HG03159 (cell line): ENCODE measurements at regions not wholly inside any gene's neighbourhood (a gene's known extent, or its start where the extent isn't known, plus 50 kb on each side); places are given as distances from the start of the nearest gene placed in this dataset.

Experiments used
- ATAC-seq: cut with Tn5 transposase; IDR thresholded peaks from one replicate; pipeline ENCODE4 v1.9.1; 2021; ENCODE audit warnings: mild to moderate bottlenecking, moderate library complexity; ENCODE audit not compliant: unreplicated experiment

DNA sequence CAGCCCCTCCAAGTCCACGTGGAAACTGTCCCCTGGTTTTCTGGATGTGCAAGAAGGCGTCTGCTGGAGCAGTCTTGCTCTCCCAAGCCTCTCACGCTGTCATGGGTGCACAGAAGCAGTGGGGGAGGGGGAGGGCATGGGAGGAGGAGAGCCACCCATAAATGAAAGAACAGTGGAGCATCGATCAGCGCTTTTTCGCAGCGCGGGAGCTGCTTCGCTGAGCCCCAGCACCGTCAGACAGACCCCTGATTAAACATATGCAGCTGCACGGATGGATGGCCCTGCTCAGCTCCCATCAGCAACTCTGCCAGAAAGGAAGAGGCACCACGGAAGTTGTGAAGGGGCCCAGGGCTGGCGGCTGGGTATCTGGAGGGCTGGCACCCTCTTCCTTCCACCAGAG lies 264.9 kb downstream of the UQCRFS1 start:
- ATAC-seq, result no peak

DNA sequence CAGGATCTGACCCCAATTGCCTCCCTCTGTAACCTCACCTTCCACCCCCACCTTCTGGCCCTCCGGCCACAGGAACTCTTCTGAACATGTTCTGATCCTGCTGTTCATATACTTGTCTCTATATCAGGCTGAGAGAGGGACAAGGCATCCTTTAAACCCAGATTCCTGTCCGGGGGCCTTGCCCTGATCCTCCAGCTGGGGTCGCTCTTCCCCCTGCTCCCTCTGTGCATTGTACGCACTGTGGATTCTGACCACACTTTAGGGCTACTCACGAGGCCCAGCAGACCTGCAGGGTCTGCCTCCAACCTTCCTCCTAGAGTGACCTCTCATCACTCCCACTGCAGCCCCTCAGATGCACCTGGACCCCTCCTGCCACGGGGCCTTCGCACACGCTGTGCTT lies 269.3 kb downstream of the UQCRFS1 start:
- ATAC-seq, result no peak

DNA sequence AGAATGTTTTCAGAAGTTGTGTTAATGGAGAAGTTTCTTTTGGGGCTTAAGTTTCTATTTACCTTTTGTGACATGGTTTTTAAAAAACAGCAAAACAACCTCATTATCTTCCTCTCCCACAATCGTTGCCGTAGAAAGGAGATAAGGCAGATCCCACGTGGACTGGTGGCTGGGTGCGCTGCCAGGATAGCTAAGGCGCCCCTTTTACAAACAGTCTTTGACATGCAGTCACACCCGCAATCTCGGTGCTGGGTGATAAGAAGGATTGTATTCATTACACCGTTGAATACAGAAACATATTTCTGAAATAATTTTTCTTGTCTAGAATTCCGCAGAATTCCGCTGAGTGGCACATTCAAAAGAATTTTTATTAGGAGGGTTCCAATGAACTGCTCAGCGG lies 271.1 kb downstream of the UQCRFS1 start:
- no peak for ATAC-seq

DNA sequence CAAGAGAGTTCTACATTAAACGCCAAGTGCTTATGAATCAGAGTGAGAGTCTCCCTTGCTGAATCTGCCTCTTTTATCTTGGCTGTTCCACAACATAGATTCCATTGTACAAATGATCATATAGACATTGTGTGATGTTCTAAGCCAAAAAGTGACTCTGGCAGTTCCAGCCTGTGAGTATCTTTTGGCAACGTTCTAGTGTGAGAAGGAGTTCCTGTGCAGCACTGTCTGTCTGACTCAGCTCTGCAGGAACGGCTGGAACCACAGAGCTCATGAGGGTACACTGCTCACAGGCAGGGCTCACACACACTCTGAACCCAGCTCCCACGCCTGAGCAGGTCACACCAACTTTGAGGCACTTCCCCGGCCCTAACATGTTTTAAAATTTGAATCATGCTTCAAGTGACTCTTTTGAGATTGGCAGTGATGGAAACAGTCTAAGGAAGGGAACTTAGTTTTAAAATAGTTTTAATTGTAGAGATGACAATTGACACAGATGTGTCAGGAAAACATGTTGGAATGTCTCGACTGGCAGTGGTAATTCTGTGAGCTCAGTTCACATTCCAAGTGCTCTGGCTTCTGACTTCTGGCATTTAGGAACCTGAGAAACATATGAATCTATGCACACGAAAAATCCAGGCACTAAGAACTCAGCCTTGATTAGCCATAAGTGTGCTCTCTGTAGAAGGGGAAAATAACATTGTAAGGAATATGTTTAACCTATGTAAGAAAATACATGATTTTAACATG lies 272.0 kb downstream of the UQCRFS1 start:
- ATAC-seq, result no peak

DNA sequence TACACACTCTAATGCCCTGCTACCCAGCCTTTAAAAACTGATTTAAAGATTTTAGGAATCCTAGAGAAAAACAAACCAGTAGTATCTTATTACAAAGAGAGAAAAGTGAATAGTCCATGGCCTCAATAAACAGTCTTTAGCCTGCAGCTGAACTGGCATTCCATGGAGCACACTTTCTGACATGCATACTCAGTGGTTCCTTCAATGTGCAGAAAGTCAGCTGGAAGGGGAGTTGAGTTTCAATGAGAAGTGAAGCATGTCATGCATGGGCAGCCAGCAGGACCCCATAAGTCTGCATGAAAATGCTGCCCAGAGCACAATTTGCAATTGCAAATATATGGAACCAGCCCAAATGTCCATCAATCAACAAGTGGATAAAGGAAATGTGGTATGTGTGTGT lies 273.7 kb downstream of the UQCRFS1 start:
- no peak for ATAC-seq

DNA sequence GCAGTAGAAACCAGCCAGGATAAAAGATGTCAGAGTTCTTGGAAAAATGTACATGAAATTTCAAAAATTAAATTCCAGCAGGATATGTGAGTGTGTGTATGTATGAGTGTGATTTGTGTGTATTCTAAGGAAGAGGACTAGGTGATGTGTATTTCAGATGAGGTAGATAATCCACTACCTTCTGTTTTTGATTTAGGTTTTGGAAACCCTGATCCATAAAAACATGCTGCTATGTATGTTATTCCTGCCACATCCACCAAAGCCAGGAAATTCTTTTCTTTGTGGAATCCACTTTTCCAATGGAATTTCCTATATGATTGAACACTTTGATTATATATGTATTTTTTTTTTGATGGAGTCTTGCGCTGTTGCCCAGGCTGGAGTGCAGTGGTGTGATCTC lies 276.9 kb downstream of the UQCRFS1 start:
- no peak for ATAC-seq

DNA sequence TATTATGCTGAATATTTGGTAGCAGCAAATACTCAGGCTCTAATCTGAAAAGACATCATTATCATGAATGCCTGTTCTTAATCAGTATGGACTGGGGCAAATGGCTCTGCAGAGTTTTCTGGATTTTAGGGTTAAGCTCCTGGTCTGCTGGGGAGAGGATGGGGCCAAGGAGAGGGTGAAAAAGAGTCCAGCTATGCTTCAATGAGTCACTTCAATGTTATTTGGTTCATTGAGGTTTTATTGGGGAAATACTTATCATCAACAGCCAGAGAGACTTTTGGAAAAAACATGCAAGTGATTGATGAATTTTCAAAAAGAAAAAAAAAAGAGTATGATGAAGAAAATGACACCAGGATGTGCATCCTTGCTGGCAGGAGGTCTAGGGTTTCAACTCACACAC lies 278.3 kb downstream of the UQCRFS1 start:
- ATAC-seq, result no peak

DNA sequence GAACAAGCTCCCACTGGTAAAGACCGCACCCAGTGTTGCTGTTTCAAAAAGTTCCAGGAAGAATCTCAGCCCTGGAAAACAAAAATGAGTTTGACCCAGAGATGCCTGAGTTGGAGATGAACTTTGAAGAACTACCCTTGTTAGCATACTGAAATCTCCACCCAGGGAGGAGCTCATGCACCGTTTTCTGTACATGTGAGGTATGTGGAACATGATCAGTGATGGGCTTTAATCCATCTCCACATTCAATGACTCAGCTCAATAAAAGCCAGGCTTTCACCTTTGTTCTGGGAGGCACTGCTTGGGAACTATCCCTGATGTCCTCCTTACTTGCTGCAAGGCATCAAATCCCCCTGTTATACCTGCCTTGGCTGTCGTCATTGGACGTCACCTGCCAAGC lies 279.9 kb downstream of the UQCRFS1 start:
- ATAC-seq, result no peak

DNA sequence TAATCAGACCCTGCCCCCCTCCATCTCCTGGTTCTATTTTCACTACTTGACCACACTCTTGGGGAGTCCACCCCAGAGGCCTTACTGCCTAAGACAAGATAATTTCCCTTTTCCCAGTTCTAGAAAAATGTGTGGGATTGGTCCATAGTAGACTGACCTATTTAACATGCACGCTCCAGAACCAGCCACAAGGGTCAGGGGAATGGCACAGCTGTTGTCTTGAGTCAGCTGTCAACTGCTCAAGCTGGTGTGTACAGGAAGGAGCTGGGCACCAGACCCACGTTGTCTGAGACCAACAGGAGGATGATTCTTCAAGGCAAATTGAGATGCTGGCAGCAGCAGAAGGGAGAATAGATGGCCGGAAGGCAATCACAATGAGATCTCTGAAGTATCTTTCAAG lies 280.5 kb downstream of the UQCRFS1 start:
- no peak for ATAC-seq

DNA sequence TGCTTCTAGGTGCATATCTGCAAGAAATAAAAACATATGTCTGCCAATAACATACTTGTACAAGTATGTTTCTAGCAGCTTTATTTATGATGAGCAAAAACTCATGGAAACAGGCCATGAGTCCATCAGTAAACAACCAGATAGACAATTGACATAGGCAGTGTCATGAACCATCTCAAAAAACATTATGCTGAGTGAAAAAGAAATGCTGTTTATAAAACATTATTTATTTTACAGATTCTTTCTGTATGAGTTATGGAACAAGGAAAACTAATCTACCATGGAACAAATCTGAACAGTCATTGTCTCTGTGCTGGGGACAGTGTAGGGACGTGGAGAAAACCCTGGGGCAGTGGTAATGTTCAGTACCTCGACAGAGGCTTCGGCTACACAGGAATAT lies 283.9 kb downstream of the UQCRFS1 start:
- no peak for ATAC-seq

DNA sequence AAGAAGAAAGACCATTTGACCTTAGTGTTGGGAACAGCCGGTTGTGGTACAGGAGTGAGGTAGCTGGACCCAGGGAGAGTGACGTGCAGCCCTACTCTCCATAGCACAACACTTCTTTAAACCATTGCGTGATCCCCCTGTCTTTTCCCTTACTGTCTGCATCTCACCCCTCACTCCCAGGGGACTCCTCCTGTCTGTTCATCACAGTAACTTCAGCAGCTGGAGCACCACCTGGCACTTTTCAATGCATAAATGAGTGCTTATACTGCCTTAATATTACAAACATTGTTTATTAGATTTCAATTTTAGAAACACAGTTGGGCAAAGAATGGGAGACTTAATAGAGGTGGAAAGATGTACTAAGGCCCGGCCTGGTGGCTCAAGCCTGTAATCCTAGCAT lies 285.5 kb downstream of the UQCRFS1 start:
- no peak for ATAC-seq

DNA sequence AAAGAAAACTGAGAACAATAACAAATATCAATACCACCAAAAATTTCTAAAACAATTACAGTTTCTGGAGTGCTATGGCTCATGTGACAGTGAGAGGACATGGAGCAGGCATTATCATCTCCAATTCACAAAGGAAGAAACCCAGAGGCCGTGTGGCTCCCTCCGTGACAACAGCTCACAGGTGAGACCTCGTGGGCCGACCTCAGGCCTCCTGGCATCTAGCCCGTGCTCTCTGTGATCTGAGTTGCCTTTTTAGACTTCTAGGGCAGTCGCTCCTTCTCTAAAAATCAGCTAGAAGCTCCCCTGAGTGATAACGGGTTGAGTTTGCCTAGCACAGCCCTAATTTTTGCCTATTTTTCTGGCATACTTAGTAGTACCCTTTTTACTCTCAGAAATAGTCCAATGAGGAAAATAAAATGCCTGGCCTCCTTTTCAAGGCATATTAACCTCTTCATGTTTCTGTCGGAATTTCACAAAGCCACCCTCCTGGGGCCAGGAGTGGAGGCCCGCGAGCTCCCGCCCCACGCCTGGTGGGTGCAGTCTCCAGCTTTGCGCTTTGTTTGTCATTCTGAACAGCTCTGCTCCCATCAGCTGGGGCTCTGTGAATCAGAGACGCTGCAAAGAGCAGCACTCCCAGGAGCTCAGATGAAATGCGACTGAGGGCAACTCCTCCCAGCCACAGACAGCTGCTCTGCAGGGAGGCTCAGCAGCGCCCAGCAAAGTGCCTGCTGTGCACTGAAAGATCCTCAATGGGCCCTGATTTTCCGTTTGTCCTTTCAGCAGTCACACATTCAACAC lies 292.5 kb downstream of the UQCRFS1 start:
- ATAC-seq, result no peak

DNA sequence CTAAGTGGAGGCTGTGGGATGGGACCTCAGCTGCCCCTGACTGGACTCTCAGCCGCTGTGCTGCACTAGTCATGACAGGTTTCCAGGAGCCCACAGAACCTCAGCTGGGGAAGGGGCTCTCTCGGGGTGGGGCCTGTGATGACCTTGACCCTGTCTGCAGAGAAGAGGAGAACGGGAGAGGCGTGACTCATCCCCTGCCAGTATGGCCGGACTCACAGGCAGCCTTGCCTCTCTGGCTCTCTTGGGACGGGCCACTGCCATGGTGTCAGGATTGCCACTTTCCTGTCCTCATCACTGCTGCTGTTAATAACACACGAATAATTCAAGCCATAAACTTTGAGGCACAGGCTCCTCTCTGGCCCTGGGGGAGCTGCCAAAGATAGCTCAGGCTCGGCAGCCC lies 295.3 kb downstream of the UQCRFS1 start:
- ATAC-seq, result no peak

DNA sequence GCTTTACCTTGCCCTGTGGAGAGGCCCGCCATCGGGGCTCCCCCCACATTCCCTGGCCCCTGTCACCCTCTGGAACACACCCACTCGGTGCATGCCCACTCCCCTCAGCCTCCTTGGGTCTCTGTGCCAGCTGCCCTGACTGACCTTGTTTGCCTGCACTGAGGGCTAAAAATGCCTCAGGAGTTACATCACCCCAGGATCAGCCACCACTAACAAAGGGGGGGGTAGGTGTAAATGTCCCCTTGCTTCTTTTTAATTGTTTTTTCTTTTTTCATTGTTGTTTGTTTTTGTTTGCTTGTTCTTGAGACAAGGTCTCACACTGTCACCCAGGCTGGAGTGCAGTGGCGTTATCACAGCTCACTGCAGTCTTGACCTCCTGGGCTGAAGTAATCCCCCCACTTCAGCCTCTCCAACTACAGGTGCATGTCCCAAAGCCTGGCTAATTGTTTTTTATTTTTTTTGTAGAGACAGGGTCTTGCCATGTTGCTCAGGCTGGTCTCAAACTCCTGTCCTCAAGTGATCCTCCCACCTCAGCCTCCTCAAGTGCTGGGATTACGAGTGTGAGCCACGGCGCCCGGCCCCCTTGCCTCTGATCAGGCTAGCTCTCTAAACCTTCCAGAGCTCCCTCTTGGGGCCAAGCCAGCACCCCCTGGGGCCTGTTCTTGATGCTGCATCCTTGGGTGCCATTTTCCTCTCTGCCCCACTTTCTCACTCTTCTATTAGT lies 297.1 kb downstream of the UQCRFS1 start:
- ATAC-seq, result no peak

DNA sequence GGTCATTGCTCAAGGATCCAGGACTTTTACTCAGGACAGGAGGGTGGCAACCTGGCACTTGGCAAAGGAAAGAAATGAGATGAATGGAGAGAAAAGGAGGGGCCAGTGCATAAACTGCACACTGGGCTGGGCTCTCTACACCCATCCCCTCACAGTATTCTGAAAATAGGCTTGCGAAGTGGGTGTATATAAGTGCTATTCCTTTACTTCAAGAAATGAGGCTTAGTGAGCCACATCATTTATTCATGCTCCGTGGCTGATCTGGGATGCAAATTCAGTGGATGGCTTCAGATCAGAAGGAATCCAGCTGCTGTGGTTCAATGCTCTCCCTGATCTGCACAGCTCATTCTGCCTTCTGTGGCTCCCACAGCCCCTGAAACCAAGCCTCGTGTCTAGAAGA lies 297.7 kb downstream of the UQCRFS1 start:
- no peak for ATAC-seq

DNA sequence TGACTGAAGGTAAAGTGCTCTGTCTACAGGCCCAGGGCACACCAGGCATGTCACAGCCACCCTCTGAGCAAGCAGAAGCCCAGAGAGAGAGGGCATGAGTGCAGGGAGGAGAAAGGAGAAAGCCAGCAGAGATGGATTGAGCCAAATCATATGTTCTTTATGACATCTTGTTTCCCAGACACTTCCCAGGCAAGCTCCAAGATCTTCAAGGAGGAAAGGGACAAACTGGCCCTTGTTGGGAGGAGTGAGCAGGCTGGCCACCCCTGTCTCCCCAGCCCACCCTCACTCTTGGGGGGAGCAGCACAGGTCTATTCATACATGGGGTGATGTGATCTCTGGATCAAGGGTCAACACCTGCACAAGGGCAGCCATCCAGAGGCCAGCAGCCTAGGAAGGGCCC lies 298.8 kb downstream of the UQCRFS1 start:
- ATAC-seq, result no peak

DNA sequence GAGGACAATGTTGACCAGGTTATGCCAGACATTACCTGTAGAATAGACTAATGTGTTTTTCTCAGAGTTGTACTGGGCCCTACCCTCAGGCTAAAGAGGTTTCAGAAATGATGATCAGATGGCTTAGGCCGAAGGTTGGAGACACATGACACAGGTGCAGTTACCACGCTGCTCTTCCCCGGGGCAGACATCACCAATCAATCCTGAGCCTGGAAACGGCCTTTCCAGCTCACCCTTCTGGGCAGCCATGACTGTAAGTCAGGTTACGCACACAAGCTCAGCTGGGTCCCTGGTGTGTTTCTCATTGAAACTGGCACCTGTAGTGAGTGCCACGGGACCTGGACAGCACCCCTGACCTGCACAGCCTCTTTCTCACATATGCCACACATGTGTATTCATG lies 299.3 kb downstream of the UQCRFS1 start:
- ATAC-seq, result no peak

DNA sequence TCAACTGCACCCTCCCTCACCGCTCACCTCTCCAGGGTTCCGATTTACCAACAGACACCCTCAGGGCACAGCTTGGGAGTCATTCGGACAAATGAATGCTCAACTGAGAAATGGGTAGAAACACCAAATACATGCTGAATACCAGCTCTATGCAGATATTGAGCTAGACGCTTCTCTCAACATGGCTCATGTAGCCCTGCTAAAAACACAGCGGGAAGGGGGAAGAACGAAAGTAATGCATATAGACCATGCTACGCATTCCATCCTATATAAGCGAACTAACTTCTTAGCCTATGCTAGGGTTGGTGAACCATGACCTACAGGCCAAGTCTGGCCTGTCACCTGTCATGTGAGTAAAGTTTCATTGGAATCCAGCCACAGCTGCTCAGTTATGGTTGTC lies 304.0 kb downstream of the UQCRFS1 start:
- no peak for ATAC-seq

DNA sequence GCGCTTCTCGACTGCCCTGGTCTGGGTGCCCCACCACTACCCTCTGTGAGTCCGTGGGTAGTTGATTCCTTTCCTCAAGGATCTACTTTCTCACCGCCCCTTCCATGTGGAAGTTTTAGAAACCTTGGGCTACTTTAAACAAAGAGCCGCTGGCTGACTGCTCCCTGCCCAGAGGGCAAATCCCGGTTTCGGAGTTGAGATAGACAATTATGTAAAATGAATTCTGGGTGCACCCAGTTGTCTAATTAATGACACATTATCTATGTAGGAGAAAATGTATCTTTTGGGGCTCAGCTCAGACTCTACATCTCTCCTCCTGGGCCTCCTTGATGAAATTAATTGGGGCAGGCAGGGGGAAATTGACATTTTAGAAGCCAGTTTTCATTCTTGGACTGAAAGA lies 305.4 kb downstream of the UQCRFS1 start:
- no peak for ATAC-seq

DNA sequence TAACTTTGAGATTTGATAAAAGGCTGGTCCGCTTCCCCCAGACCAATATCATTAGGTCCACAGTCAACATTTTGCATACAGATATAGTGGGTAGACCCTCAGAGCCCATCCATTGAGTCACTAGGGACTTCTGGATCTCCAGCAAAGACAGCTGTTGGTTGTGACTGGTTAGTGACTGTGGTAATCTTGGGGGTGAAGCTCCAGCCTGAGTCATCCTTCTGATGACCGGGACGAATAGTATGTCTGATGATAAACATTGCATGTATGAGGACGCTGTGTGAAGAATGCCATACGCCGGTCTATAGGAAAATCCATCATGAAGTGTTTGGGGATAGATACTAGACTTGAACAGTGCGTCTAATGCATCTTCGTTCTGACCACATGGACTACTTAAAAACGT lies 307.0 kb downstream of the UQCRFS1 start:
- ATAC-seq, result no peak

DNA sequence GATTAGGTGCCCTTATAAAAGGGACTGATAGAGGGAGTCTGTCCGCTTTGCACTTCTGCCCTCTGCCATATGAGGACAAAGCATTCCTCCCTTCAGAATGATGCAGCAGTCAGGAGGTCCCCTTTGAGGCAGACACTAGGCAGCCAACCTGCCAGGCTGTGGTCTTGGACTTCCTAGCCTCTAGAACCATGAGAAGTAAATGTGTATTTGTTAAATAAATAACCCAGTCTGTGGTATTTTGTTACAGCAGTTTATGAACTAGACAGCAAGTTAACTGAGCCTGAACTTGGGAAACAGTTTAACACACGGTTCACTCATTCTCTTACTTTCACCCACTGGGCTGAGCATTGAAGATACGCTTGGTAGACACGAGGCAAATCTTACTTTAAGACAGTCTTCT lies 313.2 kb downstream of the UQCRFS1 start:
- no peak for ATAC-seq

DNA sequence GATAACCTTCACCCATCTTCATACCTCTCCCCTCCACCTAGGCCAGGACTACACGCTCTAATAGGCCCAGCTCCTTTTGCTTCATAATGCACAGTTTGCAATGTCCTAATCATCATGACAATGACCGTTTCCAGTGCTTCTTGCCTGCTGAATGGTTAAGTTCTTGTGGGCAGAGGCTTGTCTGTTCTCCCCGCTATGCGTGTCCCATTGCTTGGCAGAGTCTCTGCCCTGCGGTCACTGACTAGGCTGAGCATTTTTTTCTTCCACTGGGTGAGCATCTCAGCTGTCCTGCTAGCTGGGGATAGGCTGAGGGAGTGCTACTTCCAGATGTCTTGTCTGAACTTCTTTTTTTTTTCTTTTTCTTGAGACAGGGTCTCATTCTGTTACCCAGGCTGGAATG lies 314.7 kb downstream of the UQCRFS1 start:
- no peak for ATAC-seq
